ENCODE measurements at regions not wholly inside any gene's neighbourhood (a gene's known extent, or its start where the extent isn't known, plus 50 kb on each side); places are given as distances from the start of the nearest gene placed in this dataset.

GRCh38 chr9:8262625-8263622, 463.3 kb upstream of the DMAC1 start:
- no peak for DNase-seq

GRCh38 chr9:8261737-8262136, 462.2 kb upstream of the DMAC1 start:
- no peak for DNase-seq

DNA sequence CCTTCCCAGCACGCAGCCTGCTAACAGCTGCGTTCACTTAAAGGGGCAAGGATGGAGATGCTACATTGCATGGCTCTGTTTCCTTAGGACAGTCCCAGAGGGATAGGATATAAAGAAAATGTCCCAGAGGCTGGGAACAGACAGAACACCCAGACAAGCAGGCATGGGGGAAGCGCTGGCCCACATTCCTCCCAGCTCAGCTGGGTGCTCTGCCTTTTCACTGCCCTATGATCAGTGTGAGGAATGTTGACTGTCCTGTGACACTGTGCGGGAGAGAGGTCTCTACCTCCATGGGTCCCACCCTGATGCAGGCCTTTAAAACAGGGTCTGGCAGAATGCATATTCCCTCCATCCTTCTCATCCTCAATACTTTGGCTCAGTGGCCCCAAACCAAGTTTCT, 459.4 kb upstream of the DMAC1 start:
- no peak for DNase-seq

DNA sequence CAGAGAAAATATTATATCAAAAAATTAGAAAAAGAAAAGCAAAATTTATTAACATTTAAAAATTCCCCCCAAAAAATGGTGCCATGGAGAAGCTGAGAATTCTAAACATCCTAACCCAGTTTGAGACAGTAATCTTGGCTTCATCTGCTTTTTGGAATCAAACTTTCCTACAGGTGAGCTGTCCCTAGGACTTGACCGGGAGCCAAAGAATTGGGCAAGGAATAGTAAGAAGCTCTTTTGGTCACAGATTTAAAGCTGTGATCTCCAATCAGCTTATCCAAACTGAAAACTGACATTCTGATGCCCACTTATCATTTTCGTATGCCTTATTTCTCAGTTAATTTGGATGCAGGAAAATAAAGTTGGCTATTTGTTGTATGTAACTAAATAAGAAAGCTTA, 457.3 kb upstream of the DMAC1 start:
- no peak for DNase-seq

DNA sequence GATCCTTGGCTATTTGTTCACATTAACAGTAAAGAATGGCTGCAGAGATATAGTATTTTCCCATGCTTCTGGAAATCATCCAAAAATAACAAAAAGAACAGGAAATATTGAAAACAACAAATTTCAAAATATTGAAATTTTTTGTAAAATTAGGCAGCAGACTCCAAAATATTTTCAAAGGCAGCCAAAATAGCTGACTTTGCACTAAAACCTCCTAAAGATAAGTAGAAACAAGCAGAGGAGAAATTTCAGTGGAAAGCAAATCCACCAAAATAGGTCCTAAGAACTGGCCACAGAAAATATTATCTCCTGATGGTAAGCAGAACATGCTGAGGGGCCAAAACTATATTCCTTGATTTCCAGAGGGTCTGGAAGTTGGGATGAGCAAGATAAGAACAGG, 456.3 kb upstream of the DMAC1 start:
- DNase-seq = no peak

GRCh38 chr9:8254541-8254940, 455.0 kb upstream of the DMAC1 start:
- DNase-seq = no peak

GRCh38 chr9:8252445-8252844, 452.9 kb upstream of the DMAC1 start:
- DNase-seq = no peak

- DNase-seq = no peak
Observed at GRCh38 chr9:8251566-8251965, 452.0 kb upstream of the DMAC1 start.

DNA sequence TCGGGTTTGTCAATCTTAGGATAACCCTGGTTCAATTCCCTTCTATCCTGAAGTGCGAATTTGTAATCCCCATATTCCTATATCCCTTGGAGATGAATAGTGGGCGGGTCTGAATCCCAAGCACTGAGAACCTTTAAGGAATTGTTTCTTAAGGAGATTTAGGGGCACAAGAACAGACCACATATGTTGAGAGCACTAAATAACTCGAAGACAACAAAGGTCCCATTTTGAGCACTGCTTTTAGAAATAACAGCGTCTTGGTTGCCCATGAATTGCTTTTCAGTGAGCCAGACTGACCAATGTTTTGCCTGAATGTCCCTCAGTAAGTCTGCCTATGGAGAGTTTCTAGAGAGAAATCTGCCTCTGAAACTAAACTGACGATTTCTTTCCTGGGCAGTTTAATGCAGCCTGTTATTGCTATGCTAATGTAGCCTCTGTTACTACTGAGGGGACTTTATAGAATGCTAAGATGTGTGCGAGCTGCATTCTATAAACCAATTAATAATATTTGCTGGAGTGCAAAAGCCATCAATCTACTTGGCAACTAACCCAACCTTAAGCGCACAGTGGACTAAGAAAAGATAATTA, 445.0 kb upstream of the DMAC1 start:
- no peak for DNase-seq

DNA sequence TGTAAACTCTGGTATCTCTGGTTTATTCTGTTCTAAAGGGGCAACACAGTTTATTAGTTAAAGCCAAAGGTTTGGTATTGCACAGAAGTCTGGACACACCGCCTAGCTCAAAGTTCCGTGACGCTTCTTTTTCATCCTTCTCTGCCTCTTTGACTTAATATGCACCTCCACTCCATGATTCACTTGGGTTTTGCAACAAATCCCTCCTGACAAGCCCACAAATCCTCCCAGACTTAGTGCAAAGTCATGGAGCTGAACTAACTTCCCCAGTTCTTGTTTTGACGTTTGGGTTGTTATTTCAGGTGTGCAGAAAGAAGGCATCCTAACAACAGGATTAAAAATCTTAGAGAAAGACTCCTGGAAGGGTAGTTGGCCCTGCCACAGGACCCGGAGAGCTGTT, 441.6 kb upstream of the DMAC1 start:
- no peak for DNase-seq

- DNase-seq = no peak
Observed at GRCh38 chr9:8237096-8237495, 437.5 kb upstream of the DMAC1 start.

- no peak for DNase-seq
Observed at GRCh38 chr9:8235489-8235888, 435.9 kb upstream of the DMAC1 start.

- DNase-seq = no peak
Observed at GRCh38 chr9:8234316-8234715, 434.7 kb upstream of the DMAC1 start.

GRCh38 chr9:8232726-8233125, 433.1 kb upstream of the DMAC1 start:
- no peak for DNase-seq

- no peak for DNase-seq
Observed at GRCh38 chr9:8229226-8229625, 429.6 kb upstream of the DMAC1 start.

DNA sequence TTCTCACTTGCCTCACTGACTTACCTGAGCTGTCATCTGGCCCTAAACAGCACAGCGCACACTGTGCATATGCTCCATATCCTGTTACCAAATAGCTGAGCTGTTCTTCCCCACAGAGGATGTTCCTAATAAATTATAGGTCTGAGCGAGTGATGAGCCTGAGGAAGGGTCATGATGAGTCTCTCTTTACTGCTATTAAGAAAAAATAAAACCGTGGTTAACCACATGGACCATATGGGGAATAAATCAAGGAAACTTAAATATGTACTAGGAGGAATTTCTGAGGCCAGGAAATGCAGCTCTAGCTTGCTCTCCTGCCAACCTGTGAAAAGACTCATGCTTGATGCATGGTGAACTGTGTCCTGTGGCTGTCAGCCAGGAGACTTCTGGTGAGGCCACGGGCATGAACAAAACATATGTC, 424.8 kb upstream of the DMAC1 start:
- no peak for DNase-seq

GRCh38 chr9:8223861-8224260, 424.3 kb upstream of the DMAC1 start:
- no peak for DNase-seq

DNA sequence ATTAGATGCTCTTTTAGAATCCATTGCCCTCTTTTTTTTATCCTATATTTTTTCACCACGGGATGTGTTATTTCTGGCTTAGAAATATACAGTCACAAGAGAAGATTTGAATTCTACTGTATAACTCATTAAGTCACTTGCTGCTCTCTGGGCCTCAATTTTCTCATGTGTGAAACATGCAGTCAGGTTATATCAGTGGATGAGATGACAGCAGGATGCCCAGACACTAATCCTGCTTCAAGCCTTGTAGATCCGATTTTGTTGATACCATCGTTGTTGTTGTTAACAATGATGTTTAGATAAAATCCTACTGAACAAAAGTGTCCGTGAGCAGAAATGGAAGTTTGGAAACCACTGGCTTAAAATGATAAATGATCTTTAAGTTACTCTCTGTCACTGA, 421.9 kb upstream of the DMAC1 start:
- DNase-seq = no peak

GRCh38 chr9:8208465-8208864, 408.9 kb upstream of the DMAC1 start:
- DNase-seq = no peak

DNA sequence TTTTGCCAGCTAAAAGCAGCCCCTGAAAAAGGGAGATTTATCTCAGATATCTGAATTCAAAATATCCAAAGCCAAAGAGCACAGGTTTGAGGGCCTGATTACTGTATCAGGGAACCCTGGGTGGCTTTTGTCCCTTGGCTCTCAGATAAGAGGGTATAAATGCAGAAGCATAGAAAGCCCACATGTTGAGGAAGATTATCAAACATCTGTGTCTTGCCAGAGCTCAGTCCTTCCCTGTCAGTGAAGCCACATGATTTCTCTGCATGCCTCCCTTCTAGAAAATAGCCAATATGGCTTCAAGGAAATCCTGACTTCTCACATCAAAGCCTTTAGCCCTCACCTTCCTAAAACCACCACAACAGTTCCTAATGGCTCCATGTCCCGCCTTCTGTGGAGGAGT, 408.0 kb upstream of the DMAC1 start:
- no peak for DNase-seq

DNA sequence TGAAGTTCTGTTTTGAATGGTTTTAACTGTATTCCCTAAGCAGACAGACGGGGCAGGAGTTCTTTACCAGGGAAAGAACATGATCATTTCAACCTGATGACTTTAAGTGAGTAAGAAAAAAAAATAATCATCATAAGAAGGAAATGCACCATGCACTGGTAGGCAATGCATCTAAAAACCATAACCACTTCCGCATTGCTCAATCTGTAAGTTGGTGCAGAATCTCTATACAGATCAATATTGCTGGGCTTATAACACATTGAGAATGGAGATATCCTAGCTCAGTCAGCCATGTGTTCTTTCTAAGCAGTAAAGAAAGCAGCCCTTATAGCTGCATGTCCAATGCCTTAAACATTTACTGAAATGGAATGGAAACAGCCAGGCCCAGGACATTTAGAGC, 407.1 kb upstream of the DMAC1 start:
- no peak for DNase-seq

DNA sequence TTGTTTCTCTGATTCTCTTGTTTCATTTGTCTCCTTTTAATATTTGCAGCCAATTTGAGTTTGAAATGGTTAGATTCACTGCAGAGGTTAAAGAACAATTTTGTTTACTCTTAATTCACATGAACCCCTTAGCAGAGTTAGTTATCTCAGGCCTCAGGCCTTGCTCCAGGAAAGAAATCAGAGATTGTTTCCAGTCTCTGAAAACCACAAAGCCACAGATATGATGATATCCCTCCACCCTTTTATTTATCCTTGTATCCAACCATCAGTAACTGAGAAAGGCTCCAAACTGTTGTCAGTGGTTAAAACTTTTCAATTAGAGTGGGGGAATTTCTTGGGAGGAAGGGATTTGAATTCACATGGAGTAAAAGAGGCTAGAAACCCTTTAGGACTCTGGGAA, 406.0 kb upstream of the DMAC1 start:
- no peak for DNase-seq

DNA sequence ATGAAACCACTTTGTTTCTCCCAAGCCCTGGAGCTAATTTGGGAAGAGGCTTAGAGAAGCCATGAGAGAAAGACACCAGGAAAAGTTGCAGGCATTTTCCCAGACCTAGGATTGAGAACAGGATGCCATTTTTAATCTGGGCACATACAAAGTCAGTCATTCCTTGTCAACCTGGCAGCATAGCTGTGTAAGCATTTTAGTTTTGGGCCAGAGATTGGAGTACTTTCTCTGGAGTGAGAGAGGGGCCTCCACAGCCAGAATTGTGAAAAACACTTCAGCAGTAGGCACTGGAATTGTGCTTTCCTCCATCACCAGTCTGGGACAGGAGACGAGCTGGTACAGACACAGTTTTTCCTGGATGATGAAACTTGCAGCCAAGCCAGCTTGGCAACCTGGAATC, 390.3 kb upstream of the DMAC1 start:
- no peak for DNase-seq

DNA sequence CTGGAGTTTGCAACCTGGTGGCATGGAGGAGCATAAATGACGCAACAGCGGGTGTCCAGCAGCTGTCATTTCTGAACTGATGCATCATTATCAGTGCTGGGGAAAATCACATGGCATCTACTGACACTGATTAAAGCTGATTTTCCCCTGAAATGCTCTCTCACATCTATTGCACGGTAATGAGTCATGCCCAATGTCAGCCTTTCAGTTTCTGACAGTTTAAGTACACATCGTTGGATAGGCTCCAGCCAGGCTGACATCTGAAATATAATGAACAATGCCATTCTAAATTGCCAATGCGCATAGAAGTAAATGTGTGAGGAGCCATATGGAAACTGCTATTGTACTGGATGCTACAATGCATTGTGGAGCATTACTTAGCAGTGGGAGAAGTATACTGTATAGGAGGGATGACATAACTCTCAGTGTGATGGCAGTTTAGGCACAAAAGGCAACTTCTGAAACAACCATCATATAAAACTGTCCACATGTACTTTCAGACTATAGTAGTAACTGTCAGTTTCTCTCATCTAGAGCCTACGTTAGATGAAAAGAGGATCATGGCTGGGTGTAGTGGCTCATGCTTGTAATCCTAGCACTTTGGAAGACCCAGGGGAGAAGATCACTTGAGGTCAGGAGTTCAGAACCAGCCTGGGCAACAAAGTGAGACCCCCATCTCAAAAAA, 389.3 kb upstream of the DMAC1 start:
- DNase-seq = no peak
